ENCODE measurements at regions not wholly inside any gene's neighbourhood (a gene's known extent, or its start where the extent isn't known, plus 50 kb on each side); places are given as distances from the start of the nearest gene placed in this dataset.
"Not testable (repeated sequence)": the region's sequence is repeated elsewhere in the genome, so short reads cannot be mapped to it uniquely, and the experiment has no call there.

DNA sequence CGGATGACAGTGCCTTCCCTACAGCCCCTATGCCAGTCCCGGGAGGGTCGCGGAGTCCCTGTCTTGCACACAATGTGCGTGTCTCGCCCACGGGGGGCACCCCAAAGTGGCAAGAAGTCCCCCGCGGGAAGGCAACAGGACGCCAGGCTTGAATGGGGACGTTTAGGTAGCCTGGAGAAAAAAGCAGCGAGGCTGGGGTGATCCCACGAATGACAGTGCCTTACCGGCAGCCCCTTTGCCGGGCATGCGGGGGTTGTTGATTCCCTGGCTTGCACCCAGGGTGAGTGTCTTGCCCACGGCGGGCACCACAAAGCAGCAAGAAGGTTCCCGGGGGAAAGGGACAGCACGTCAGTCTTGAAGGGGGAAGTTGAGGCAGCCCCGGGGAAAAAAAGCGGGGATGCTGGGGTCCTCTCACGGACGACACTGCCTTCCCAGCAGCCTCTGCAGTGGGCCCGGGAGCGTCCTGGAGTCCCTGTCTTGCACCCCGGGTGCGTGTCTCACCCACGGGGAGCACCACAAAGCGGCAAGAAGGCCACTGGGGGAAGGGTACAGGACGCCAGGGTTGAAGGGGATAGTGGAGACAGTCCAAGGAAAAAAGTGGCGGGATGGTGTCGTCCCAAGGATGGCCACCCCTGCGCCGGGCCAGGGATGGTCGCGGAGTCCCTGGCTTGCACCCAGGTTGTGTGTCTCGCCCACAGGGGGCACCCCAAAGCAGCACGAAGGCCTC, 156.8 kb upstream of the ALG10B start:
- DNase-seq (ENCODE audit: low spot score) = no peak

DNA sequence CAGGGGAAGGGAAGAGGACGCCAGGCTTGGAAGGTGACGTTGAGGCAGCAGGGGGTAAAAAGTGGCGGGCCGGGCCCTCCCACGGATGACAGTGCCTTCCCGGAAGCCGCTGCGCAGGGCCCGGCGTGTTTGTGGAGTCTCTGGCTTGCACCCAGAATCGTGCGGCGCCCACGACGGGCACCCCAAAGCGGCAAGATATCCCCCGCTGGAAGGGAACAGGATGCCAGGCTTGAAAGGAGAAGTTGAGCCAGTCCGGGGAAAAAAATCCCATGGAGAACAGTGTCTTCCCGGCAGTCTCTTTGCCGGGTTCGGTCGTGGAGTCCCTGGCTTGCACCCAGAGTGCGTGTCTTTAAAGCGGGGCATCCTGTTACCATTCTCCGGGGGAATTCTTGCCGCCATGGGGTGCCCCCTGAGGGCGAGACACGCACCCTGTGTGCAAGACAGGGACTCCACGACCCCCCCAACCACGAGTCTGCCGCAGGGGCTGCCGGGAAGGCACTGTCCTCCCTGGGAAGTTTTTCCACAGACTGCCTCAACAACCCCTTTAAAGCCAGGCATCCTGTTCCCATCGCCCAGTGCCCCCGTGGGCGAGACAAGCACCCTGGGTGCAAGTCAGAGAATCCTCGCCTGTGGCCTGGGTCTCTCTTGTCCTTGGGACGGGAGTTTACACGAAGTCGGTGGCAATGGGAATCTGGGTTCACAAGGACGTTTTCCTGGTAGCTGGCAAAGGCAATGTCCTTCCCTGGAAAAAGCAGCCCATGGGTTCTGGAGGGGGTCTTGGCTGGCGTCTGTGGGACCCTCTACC, 156.1 kb upstream of the ALG10B start:
- DNase-seq (ENCODE audit: low spot score) = no peak

DNA sequence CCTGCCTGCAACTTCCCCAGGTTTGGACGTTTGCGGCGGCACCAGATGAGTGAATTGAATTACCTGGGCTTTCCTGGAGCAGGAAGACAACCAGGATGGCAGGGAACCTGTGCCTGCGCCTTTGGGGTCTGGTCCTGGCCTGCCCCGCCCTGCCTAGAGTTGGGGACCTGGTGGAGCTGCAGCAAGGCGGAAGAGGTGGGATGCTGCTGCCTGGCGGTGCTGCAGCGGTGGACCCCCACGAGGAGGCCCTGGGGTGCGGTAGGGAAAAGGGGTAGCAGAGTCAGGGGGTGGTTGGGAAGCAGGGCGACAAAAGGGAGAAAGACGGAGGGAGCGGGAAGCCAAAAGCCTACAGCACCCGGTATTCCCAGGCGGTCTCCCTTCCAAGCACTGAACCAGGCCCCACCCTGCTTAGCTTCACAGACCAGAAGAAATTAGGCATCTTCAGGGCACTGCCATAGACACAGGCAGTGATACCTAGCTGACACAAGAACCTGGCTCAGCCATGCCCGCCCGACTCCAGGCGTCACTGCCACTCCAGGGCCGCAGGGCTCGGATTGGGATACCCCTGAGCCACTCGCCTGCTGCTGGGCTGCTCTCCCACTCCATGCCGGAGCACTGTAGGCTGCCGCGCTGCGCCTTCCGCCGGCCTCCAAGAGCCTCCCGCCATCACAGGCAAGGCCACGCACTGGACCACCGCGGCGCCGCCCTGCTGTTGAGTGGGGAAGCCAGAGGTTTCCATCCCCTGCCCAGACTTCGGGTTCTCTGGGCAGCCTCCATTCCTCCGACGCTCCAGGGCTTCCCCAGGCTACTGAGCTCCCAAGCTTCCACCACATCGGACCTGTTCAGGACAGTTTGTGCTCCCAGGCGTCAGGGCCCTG, 155.2 kb upstream of the ALG10B start:
- no peak for DNase-seq (ENCODE audit: low spot score)

DNA sequence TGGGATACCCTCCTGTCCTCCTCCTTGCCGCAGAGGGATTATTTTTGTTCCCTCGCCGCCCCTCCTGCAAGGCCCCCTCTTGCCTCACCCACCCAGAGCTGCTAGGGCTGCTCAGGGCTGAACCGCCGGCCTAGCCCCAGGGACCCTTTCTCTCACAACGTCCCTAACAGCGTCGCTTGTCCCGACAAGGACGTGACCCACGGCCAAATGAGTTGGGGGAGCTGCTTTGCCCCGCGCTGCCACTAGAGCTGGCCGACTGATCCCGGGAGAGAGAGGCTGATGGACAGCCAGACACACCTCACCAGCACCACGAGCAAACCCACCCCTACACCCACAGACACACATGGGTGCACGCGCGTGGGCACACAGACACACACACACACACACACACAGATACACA, 154.6 kb upstream of the ALG10B start:
- no peak for DNase-seq (ENCODE audit: low spot score)

DNA sequence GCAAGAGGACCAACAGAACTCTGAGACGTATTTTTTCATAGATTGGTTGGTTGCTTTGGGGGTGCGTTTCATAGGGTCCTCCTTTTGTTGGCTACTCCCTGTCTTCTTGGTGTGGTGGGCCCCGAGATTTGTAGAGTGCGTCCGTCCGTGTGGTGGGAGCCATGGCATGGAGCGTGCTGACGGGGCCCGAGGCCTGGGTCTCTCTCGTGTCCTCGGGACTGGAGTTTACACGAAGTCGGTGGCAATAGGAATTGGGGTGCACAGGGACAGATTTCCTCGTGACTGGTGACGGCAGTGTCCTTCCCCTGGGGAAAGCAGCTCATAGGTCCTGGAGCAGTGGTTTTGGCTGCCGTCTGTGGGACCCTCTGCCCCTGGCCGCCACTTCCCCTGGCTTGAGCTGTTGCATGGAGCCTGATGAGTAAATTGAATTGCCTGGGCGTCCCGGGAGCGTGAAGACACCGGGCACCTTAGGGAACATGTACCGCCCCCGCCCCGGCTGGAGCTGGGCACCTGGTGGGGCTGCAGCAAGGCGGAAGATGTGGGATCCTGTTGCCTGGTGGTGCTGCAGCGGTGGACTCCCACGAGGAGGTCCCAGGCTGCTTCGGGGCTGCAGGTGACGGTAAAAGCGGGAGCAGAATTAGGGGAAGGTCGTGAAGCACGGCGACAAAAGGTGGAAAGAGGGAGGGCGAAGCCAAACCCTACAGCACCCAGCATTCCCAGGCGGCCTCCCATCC, 153.7 kb upstream of the ALG10B start:
- no peak for DNase-seq (ENCODE audit: low spot score)

DNA sequence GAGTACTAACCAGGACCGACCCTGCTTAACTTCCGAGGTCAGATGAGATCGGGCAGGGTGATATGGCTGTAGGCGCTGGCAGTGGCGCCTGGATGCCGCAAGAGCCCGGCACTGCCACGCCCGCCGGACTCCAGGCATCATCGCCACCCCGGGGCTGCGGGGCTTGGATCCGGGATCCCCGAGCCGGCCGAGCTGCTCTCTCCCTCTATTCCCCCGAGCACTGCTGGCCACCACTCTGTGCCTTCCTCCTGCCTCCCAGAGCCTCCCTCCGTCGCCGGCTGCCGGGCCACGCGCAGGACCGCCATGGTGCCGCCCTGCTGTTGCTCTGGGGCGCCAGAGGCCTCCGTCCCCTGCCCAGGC, 153.2 kb upstream of the ALG10B start:
- no peak for DNase-seq (ENCODE audit: low spot score)

DNA sequence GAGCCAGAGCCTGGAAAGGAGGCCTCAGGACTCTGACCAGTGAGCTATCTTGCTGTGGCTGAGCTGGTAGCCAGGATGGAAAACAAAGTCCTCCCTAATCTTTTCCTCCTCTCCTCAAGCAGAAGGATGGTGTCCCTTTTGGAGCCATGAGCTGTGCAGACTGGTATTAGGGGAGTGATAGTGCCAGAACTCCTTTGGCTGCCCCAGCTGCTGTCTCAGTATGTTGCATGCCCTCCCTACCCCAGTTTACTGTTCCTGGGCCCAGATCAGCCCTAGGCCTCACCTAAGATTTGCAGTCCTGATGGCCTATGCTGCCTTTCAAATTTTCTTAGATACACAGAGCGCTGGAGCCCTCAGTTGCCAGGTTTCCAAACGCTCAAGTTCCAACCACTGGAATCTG, 150.3 kb upstream of the ALG10B start:
- DNase-seq (ENCODE audit: low spot score) = no peak

DNA sequence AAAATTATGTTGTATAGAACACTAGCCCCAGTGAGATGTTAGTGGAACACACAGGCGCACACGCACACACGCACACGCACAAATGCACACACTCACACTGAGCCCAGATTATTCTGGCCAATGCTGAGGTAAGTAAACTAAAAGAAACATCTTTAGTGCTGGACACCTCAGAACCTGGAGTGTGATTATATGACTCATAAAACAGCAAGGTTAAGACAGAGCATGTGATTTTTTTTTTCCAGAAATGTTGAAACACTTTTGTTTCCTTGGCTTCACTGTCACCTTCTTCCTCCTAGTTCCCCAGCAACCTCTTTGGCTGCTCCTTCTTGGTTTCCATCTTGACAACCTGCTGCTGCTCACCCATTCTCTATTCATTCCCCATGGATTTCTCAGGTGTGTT, 141.0 kb upstream of the ALG10B start:
- DNase-seq (ENCODE audit: low spot score) = no peak

DNA sequence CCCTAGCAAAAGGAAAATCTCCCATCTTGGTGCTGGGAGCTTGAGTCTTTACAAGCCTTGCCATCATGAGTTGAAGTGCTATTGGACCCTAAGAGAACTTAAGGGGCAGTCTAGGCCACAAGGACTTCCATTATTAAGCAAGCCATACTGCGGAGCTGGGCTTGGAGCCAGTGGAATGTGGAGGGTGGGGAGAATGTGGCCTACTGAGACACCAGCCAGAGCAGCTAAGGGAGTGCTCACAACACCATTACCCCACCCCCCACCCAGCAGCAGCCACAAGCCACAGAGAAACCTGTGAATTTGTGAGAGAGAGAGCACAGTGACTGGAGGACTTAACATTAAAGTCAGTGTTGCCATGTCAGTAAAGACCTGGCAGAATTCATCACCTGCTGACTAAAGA, 133.0 kb upstream of the ALG10B start:
- DNase-seq (ENCODE audit: low spot score) = not testable (repeated sequence)

DNA sequence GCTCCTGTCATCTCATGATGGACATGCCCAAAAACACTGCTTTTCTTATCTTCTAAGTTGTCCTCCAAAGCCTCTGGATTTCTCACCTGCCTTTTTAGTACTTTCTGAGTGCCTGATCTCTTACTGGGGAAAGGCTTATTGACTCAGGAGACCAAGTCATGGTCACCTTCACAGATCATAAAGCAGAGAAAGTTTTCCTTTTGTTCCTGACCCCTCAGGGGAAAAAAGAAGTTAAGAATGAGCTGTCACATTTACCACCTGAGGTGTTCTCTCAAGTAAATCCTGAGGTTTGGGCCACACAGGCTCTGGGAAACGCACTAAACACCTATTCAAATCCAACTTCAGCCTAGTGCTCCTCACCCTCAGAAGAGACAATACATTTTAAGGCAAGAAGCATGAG, 119.3 kb upstream of the ALG10B start:
- not testable (repeated sequence) for DNase-seq (ENCODE audit: low spot score)

DNA sequence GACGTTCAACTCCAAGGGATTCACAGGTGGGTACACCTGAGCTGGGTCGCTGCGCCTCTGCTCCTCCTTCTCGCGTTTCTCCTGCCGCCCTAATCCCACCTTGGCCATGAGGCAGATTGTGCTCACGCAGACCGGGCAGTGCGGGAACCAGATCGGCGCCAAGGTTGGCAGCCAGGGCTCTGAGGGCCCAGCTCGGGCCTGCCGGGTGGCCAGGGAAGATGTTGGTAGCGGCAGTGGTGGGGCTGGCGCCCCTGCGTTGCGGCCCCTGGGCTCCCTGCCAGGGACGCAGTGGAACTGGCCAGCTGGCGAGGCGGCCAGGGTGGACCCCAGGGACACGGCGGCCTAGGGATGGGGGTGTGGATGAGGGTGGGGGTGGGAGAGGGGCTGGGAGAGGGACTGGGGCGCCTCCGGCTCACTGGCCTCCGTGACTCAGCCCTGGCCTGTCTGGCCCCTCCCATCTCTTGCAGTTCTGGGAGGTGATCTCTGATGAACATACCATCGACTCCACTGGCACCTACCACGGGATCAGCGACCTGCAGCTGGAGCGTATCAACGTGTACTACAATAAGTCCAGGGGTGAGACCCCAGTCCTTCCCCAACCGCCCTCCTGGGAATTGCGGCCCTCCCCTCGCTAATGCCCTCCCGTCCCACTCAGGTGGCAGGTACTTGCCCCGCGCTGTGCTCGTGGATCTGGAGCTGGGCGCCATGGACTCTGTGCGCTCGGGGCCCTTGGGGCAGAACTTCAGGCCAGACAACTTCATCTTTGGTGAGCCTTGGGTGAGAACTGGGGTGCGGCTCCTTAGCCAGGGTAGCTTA, 114.9 kb upstream of the ALG10B start:
- DNase-seq (ENCODE audit: low spot score) = no peak

DNA sequence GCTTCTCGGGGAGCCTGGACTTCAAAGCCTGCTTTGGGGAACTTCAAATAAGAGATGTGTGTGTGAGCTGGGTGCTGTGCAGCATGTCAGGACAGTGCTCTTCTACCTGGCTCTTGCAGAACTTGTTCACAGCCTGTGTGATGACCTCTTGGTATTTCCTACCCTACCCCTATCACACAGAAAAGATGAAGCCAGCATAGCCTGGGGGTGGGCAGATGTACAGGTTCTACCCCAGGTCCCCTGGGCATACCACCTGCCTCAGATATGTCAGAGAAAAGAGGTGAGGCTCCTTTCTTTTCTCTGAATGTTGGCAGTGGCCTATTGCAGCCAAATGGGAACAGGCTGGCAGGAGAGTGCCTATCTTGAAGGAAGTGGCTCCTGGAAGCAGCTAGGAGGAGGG, 111.7 kb upstream of the ALG10B start:
- DNase-seq (ENCODE audit: low spot score) = no peak

DNA sequence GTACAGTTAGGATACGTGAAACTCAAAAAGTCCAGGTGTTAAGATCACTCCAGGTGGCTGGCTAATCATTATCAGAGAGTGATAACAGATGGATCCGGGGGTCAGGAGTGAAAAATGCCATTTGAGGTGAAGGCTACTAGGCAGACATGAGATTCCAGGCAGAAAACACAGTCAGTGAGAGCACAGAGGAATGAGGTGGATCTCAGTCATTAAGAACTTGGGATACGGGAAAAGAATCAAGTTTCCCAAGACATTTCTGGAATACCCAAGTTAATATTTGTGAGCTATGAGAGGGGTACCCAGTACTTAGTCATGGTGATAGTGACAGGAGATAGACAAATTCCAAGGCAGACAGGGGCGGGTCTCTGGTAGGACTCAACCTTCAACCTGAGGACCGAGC, 94.6 kb upstream of the ALG10B start:
- DNase-seq (ENCODE audit: low spot score) = no peak

DNA sequence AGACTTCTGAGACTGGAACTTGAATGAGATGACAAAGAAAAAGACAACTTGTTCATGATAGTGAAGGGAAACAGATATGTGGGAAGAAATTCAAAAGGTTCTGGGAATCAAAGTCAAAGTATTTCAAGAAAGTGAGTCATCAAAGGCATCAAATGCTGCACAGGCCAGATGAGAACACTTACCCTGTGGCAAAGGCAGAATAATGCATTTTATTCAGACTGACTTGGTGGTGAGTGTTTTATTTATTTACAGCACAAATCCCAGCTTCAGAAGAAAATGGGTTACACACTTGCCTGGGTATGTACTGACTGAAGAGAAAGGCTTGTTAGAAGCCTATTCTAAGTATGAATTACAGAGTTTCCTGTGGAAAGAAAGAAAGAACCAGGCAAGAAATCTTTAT, 78.2 kb upstream of the ALG10B start:
- DNase-seq (ENCODE audit: low spot score) = not testable (repeated sequence)

DNA sequence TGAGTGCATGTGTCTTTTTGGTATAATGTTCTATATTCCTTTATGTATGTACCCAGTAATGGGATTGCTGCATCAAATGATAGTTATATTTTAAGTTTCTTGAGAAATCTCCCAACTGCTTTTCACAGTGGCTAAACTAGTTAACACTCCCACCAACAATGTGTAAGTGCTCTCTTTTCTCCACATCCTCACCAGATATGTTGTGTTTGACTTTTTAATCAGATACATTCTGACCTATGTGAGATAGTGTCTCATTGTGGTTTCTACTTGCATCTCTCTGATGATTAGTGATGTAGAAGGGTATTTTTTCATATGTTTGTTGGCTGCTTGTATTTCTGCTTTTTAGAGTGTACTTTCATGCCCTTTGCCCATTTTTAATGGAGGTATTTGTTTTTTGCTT, 62.8 kb upstream of the ALG10B start:
- no peak for DNase-seq (ENCODE audit: low spot score)

DNA sequence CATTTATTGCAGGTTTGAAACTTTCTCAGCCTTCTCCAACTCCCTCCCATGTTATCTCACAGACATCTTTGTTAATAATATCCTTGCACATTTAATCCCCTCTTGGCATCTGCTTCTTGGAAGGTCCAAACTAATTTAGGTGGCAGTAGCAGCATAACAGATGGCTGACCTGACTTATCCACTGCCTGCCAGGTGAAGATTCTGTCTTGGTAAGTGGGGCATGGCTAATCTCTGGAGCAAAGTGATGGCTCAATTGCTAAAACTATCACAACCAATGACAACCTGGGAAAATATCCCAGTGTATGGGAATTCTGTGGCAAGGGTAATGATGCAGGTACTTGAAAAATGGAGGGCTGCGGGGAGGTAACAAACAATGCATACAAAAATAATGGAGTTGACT, 58.2 kb upstream of the ALG10B start:
- DNase-seq (ENCODE audit: low spot score) = no peak
